GM12875 (cell line): ENCODE measurements at regions not wholly inside any gene's neighbourhood (a gene's known extent, or its start where the extent isn't known, plus 50 kb on each side); places are given as distances from the start of the nearest gene placed in this dataset.

Experiments used
- H3K4me3 ChIP-seq: one replicate; pipeline ENCODE4 v1.5.1; 2011; ENCODE audit warnings: low read depth, low read length, control low read depth
- TF ChIP-seq, protein P1 (sequence below): IDR thresholded peaks from 2 replicates; pipeline ENCODE4 v1.5.1; 2011; ENCODE audit warnings: low read depth, mild to moderate bottlenecking, control low read depth, inconsistent platforms, low read length, moderate library complexity, borderline replicate concordance; ENCODE audit not compliant: insufficient read depth

- H3K4me3 ChIP-seq = no peak overlapping the region
- TF ChIP-seq, protein P1, sequence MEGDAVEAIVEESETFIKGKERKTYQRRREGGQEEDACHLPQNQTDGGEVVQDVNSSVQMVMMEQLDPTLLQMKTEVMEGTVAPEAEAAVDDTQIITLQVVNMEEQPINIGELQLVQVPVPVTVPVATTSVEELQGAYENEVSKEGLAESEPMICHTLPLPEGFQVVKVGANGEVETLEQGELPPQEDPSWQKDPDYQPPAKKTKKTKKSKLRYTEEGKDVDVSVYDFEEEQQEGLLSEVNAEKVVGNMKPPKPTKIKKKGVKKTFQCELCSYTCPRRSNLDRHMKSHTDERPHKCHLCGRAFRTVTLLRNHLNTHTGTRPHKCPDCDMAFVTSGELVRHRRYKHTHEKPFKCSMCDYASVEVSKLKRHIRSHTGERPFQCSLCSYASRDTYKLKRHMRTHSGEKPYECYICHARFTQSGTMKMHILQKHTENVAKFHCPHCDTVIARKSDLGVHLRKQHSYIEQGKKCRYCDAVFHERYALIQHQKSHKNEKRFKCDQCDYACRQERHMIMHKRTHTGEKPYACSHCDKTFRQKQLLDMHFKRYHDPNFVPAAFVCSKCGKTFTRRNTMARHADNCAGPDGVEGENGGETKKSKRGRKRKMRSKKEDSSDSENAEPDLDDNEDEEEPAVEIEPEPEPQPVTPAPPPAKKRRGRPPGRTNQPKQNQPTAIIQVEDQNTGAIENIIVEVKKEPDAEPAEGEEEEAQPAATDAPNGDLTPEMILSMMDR = no peak
Measured at GRCh38 chrX:140563893-140564292, 59.0 kb upstream of the SOX3 start.
